Body of pancreas (tissue), 4 donors: ENCODE measurements at regions not wholly inside any gene's neighbourhood (a gene's known extent, or its start where the extent isn't known, plus 50 kb on each side); places are given as distances from the start of the nearest gene placed in this dataset.

ENCODE experiments used
- ATAC-seq: fragments of 150-250 bp; one replicate; pipeline ENCODE4 v1.9.1; 2016
- DNase-seq, 4 donors: peaks; one replicate each; pipeline ENCODE4 v3.0.0-alpha.2; 2019
- H3K27ac ChIP-seq, 4 donors: fragments of 200-600 bp; sonication (generic); 1 replicate in 3 of 4; 2 replicates in 1 of 4; pipeline versions ENCODE4 v1.5.1 to v1.6.1; 2016 to 2019; ENCODE audit warnings: mild to moderate bottlenecking in 1 of 4, mixed read lengths in 1 of 4, moderate library complexity in 1 of 4
- H3K27me3 ChIP-seq, 2 donors: fragments of 200-600 bp; sonication (generic); one replicate each; pipeline ENCODE4 v1.6.0; 2016; ENCODE audit warnings: mild to moderate bottlenecking in 1 of 2
- H3K36me3 ChIP-seq, 2 donors: fragments of 200-600 bp; sonication (generic); replicated peaks in 1 of 2; 2 replicates each; pipeline ENCODE4 v1.5.1; 2016; ENCODE audit warnings: low read depth in 2 of 2; ENCODE audit not compliant: insufficient read depth in 1 of 2
- H3K4me1 ChIP-seq: fragments of 200-600 bp; sonication (generic); one replicate; pipeline ENCODE4 v1.6.0; 2016
- H3K4me3 ChIP-seq, 2 donors: fragments of 200-600 bp; sonication (generic); 1 replicate in 1 of 2; 2 replicates in 1 of 2; pipeline ENCODE4 v1.5.1; 2016 to 2019
- H3K9me3 ChIP-seq, 3 donors: fragments of 200-600 bp; sonication (generic); 1 replicate in 2 of 3; 2 replicates in 1 of 3; pipeline ENCODE4 v1.5.1; 2016
- POLR2A ChIP-seq, 3 donors: fragments of 450-650 bp; IDR thresholded peaks; one replicate each; pipeline ENCODE4 v1.6.1; 2016; ENCODE audit warnings: antibody characterized with exemption in 3 of 3, mild to moderate bottlenecking in 2 of 3
- WGBS, 2 donors: methylation state at CpG; one replicate each; pipeline ENCODE4 v1.1.5; 2017; 5-methylcytosine and 5-hydroxymethylcytosine counted together
- intact Hi-C: fragments of 100-400 bp; cut with DNase I; formaldehyde crosslinking; loops from one replicate; pipeline ENCODE4 v1.15.1; 2023
- TF ChIP-seq, protein P1 (sequence below), 7 experiments: fragments of 450-650 bp in 4 of 7; fragments of 200-600 bp in 3 of 7; sonication (generic) in 3 of 7; IDR thresholded peaks; one replicate each; pipeline ENCODE4 v1.5.1; 2016 to 2019; ENCODE audit warnings: antibody characterized with exemption in 7 of 7

DNA sequence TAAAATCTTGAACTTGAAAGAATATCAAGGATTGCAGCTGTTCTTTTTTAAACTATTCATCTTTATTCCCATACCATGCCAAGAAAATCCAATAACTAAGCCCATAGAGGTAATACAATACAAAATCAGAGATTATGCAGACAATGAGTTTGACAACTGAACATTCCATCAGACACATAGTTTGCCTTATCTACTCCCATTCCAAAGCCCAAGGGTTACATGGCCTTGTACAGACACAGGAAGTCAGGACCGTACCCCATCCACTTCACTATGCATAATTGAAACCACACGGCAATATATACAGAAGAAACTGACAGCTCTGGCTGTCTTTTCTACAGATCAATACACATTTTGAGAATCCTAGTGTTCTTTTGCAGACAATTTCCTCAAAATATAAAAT, 181.3 kb downstream of the TMX3 start:
- H3K4me3 ChIP-seq: no peak overlapping the region
- no peaks in the 10 kb centered on the region for H3K9me3 ChIP-seq
- WGBS, 2 donors: 35 to 56% methylated on average over 2 of the region's 2 CpGs
- intact Hi-C loops: no loop called here
- H3K27ac ChIP-seq: no peak overlapping the region
- H3K27me3 ChIP-seq: no peaks in the 10 kb centered on the region
- DNase-seq (no peak), ATAC-seq (no peak)
- H3K36me3 ChIP-seq: no peaks in the 10 kb centered on the region
- H3K4me1 ChIP-seq: no peaks in the 10 kb centered on the region
- TF ChIP-seq, protein P1, sequence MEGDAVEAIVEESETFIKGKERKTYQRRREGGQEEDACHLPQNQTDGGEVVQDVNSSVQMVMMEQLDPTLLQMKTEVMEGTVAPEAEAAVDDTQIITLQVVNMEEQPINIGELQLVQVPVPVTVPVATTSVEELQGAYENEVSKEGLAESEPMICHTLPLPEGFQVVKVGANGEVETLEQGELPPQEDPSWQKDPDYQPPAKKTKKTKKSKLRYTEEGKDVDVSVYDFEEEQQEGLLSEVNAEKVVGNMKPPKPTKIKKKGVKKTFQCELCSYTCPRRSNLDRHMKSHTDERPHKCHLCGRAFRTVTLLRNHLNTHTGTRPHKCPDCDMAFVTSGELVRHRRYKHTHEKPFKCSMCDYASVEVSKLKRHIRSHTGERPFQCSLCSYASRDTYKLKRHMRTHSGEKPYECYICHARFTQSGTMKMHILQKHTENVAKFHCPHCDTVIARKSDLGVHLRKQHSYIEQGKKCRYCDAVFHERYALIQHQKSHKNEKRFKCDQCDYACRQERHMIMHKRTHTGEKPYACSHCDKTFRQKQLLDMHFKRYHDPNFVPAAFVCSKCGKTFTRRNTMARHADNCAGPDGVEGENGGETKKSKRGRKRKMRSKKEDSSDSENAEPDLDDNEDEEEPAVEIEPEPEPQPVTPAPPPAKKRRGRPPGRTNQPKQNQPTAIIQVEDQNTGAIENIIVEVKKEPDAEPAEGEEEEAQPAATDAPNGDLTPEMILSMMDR (IDR thresholded peaks at IDR 0.05): no peak
- TF ChIP-seq POLR2A (IDR thresholded peaks at IDR 0.05): no peak

DNA sequence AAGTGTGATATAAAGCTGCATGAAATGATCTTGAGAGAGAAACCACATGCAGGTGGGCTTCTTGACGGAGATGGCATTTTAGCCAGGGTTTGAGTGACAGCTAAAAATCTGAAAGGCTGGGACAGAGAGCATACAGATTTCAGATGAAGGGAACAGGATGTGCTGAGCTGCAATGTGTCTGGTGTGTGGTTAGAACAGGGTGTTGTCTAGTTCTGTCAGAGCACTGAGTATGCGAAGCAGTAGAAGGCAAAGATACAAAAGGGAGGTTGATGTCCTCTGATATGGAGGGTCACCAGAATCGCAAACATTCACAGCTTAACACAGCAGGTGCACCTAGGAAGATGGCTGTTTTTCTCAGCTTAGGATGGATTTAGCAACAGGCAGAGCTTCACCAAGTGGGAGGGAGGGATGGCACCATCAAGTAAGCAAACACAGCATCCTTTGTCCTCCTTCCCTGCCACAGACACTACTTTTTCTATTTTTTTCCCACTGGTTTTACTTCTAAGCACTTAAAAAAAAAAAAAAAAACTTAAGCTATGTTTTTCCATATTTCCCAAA, 182.5 kb downstream of the TMX3 start:
- Histone ChIP-seq H3K4me1 (no peaks in the 10 kb centered on the region), H3K27me3 (no peaks in the 10 kb centered on the region), H3K9me3 (no peaks in the 10 kb centered on the region), H3K36me3 (no peaks in the 10 kb centered on the region), H3K27ac (no peak overlapping the region), H3K4me3 (no peak overlapping the region)
- WGBS, 2 donors: 42 to 43% methylated on average over 3 of the region's 3 CpGs
- DNase-seq (no peak), ATAC-seq (no peak)
- TF ChIP-seq, protein P1 (IDR thresholded peaks at IDR 0.05): no peak
- TF ChIP-seq POLR2A (IDR thresholded peaks at IDR 0.05): no peak
- intact Hi-C loops: no loop called here

DNA sequence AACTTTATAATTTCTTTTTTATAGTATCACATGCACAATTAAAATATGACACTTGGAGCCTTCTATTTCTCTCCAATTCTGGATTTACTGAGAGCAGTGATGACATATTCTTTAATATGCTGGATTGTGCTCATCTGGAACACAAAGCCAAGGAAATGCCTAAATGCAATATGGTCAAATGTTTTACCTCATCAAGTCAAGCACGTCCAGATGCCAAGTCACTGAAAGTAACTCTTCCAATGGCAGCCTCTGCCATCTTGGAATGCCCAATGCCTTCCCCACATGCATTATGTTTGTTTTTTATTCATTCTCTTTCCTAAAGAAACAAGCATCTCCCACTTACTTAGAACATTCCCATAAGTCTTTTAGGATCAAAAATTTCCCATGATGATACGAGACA, 189.8 kb downstream of the TMX3 start:
- no peaks in the 10 kb centered on the region for H3K36me3 ChIP-seq
- H3K4me3 ChIP-seq: no peak overlapping the region
- ATAC-seq (no peak), DNase-seq (no peak)
- WGBS, 2 donors: 50 to 51% methylated on average over 2 of the region's 2 CpGs
- no peak overlapping the region for H3K27ac ChIP-seq
- intact Hi-C loops: no loop called here
- H3K9me3 ChIP-seq: no peaks in the 10 kb centered on the region
- H3K27me3 ChIP-seq: no peaks in the 10 kb centered on the region
- TF ChIP-seq, protein P1 (IDR thresholded peaks at IDR 0.05): no peak
- TF ChIP-seq POLR2A (IDR thresholded peaks at IDR 0.05): no peak
- H3K4me1 ChIP-seq: no peaks in the 10 kb centered on the region

DNA sequence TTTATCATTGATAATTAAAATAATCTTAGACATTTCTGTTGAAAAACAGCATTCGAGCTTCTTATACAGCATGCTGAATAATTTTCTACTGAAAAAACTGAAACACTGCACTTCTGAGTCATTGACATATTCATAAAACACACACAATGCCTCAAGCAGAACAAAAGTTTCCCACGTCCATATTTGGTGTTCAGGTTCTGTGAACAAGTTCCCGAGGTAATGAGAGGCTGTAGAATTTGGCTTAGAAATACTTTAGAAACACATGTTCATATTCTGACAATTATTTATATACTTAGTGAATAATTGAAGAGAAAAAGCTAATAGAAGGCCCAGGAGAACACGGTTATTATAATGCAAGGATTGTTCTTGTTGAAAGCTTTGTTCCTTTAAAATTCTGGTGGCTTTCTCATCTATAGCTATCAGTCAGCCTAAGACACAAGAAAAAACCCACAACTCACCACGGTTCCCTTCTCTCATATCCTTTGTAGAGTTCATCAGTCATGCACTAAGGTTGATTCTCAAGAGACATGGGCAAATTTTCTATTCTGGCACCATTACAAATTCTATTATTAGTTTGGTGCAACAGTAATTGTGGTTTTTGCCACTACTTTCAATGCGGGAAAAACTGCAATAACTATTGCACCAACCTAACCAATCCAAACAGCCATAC, 194.4 kb downstream of the TMX3 start:
- Histone ChIP-seq H3K9me3 (no peaks in the 10 kb centered on the region), H3K36me3 (no peaks in the 10 kb centered on the region), H3K27ac (no peak overlapping the region), H3K27me3 (no peaks in the 10 kb centered on the region), H3K4me1 (no peaks in the 10 kb centered on the region), H3K4me3 (no peak overlapping the region)
- WGBS, 2 donors: 27 to 32% methylated on average over 6 of the region's 6 CpGs
- TF ChIP-seq, protein P1 (IDR thresholded peaks at IDR 0.05): no peak
- TF ChIP-seq POLR2A (IDR thresholded peaks at IDR 0.05): no peak
- intact Hi-C loops: no loop called here
- ATAC-seq: no peak
- DNase-seq: no peak

DNA sequence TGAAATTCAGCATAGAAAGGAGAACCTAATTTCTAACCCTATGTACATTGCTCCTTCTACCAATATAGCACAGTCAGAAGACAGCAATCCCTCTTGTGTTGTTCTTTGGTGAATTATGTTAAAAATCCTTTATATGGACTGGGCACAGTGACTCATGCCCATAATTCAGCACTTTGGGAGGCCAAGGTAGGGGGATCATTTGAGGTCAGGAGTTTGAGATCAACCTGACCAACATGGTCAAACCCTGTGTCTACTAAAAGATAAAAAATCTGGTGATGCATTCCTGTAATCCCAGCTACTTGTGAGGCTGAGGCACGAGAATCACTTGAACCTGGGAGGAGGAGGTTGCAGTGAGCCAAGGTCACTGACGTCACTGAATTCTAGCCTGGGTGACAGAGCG, 195.6 kb downstream of the TMX3 start:
- Histone ChIP-seq H3K9me3 (no peaks in the 10 kb centered on the region), H3K27me3 (no peaks in the 10 kb centered on the region), H3K4me3 (no peak overlapping the region), H3K27ac (no peak overlapping the region), H3K4me1 (no peaks in the 10 kb centered on the region), H3K36me3 (no peaks in the 10 kb centered on the region)
- DNase-seq: no peak
- TF ChIP-seq, protein P1 (IDR thresholded peaks at IDR 0.05): no peak
- TF ChIP-seq POLR2A (IDR thresholded peaks at IDR 0.05): no peak
- whole genome bisulfite sequencing, 2 donors: 47 to 58% methylated on average over 3 of the region's 3 CpGs
- intact Hi-C loops: no loop called here
- no peak for ATAC-seq
